Suppressor macrophage treated with lipopolysaccharide for 1 hour (primary cell): ENCODE measurements at regions not wholly inside any gene's neighbourhood (a gene's known extent, or its start where the extent isn't known, plus 50 kb on each side); places are given as distances from the start of the nearest gene placed in this dataset.
"Not testable (repeated sequence)": the region's sequence is repeated elsewhere in the genome, so short reads cannot be mapped to it uniquely, and the experiment has no call there.

Experiments used
- DNase-seq, 3 donors: peaks; one replicate each; pipeline ENCODE4 v3.0.0-alpha.2; 2020 to 2022

DNA sequence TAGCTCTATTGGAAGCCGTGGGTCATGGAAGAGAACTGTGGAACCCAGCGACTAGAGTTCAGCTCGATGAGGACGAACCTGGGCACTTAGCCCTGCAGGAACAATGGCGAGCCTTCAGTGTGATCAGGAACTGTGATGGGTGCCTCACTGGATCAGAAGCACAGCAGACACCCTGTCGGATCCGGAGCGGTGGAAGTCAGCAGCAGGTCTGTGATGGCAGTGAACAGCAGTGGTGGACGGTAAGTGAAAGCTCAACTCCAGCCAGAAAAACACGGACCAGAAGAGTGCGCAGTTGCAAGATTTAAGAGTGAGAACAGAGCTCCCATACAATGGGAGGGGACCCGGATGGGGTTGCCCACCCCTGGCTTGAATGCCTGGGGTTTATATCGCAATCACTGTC is 282.2 kb downstream of the NSUN3 start:
- DNase-seq, result no peak

DNA sequence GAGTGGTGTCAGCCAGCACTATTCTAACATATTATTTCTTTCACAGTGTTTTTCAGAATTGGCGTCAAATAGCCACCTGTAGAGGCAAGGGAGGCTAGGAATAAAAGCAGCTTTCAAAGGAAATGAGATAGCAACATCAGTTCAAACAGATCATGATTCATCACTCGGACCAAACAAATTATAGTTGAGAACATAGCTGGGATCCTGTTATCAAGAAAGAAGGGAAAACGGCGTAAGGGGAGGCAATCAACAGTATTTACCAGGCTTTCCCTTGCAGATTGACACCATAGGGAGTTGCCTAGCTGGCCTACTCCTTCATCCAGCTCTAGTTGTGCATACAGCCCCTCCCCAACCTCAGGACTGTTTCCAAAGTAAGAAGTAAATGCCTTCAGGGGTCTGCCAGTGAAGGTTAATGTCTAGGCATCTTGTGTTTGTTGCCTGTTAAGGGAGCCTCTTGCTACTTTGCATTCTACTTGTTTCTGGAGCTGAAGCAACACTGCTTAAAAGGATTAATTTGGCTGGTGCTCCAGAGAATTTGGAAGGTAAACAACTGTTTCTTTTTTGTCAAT is 286.5 kb downstream of the NSUN3 start:
- DNase-seq, result no peak

DNA sequence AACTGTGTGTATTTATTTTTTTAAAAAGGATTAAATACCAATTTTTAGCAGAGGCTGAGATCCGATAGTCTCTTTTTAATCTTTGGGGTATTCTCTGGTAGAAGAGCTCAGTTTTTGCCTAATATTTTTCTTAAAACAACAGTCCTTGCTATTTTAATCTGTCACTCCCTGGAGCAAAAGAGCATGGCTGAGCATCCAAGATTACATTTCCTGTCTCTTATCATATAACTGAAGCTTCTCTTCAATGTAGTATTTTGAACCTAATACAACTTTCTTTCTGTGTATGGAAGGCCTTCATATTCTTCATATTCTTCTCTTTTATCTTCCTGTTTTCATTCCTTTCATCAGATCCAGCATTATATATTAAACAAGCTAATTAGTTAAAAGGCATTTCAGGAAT is 293.7 kb downstream of the NSUN3 start:
- DNase-seq, result no peak

DNA sequence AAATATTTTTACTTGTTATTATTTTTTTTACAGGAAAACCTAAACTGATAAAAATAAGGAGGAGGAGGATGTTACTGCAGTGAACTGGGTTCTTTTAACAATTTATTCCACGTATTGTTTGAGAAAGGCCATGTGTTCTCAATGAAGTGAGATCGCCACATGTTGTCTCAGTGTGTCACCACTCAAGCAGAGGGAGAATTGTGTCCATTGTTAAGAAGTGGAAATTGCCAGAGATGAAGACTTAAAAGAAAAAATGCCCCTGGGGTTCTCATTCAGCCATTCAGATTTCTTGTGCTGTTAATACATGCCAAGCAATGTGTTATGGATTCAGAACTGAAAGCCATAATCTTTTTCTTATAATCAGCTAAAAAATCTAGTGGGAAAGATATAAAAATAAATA is 297.1 kb downstream of the NSUN3 start:
- no peak for DNase-seq

DNA sequence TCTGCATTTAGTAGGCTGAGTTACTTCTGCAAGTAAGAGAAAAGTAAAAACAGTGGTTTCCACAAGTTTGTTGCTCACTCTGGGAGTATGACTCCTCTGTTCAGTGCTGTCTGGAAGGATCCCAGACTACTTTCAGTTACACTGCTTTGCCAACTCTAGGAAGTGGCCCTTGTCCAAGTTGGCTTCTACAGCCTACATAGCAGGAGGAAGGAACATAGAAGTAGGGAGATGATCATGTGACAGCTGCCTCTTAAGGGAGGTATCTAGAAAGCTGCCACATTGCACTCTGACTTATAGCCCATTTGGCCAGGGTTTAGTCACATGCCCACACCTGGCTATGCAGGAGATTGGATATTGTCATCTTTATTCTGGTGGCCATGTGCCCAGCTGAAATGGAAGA is 298.1 kb downstream of the NSUN3 start:
- DNase-seq, result no peak

DNA sequence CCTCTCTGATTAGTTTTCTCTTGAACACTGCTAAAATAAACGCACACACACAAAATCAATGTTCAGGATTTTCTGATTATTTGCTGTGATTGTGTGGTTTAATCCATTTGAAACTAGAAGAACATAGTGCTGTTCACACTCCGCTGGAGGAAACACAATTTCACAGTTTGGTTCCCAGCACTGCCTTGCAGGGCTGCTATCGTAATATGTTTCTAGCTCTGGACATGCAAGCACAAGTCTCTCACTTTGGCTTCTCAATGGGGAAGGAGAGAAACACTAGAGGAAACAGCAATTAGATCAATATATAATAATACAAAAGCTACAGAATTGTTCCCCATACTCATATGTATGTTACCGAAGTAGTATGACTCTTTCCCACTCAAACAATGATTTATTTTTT is 299.5 kb downstream of the NSUN3 start:
- no peak for DNase-seq

DNA sequence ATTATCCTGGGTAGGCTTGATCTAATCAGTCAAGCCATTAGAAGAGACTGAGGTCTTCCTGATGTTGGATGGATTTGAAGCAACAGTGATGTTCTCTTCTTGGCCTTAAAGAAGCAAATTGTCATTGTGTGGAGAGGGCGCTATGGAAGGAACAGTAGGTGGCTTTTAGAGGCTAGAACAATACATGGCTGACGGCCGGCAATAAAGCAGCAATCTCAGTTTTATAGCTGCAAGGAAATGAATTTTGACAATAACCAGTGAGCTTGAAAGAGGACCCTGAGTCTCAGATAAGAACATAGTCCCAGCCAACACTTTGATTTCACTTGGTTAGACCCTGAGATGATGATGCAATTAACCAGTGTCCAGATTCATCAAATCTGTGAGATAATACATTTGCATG is 302.1 kb downstream of the NSUN3 start:
- DNase-seq, result no peak

DNA sequence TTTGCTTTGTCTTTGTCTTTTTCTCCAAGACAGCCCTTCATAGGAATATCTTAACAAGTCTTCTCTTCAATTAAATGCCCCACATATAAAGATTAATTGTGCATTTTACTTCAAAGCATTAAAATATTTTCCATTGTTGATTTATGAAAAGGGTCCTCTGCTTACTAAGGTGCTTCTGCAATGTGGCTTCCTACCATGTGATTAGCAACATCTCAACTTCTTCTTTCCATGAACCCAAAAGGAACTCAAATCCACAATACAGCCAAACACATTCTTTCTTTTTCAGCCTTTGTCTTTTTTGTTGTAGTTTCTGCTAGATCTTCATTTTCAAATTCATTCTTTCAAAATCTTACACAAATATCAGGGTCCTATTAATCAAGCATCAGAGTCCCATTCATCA is 309.2 kb downstream of the NSUN3 start:
- DNase-seq, result no peak

DNA sequence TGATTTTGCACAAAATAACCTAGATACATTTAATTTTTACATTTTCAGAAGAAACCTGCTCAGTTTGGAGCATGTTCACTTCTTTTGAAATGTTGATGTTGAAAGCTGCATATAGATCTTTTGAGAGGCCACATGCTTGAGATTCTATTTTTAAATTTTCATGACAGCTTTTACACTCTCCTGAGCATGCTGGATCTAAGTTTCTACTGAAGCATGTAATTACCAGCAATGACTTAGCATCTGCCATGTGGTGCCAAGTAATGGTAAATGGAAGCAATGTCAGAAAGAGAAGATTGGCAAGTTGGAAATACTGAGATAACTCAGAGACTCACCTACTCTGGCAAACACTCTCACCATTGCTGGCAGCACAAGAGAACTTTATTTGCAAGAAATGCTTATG is 310.6 kb downstream of the NSUN3 start:
- no peak for DNase-seq

DNA sequence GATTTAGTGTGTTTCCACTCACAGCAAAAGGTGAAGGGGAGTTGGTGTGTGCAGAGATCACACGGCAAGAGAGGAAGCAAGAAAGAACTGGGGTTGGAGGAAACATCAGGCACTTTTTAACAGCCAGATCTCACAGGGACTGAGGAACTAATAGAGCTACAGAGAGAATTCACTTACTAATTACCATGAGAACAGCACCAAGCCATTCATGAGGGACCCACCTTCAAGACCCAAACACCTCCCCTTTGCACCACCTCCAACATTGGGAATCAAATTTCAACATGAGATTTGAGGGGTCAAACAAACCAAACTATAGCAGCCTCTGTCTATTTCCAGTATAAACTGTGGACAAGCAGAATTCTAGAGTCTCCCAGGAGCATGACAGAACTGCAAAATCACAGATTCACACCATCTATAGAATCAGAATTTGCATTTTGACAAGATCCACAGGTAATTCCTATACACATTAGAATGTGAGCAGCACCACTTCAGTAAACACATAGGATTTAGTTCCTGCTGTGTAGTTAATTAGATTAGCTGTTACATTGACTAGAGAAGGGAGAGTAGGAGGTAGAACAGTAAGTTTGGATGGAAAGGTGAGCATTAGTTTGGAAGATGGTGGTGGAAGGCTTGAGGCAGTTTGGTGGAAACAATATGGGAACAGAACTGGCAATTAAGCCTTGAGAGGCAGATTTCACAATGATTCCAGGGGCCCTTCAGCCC is 311.7 kb downstream of the NSUN3 start:
- DNase-seq, result no peak

DNA sequence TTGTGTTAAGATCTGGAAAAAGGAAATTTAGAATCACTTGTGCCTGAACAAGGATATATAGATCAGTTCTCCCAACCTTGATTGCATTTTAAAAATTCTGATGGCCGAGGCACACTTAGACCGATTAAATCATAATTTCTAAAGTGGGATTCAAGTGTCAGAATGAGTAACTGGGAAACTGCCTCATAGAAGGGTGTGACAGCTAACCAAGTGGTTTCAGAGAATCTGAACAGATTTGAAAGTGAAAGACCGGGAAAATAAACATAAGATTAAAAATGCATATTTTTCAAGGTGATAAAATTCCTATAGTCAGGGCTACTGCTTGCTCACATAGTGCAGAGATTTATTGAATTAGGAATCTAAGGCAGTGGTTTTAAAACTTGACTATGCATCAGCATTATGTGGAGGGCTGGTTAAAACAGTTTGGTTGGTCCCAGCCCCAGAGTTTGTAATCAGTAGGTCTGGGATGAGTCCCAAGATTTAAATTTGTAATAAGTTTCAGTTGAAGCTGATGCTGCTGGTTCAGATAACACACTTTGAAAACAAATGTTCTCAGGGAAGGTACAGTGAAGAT is 314.3 kb downstream of the NSUN3 start:
- not testable (repeated sequence) for DNase-seq

DNA sequence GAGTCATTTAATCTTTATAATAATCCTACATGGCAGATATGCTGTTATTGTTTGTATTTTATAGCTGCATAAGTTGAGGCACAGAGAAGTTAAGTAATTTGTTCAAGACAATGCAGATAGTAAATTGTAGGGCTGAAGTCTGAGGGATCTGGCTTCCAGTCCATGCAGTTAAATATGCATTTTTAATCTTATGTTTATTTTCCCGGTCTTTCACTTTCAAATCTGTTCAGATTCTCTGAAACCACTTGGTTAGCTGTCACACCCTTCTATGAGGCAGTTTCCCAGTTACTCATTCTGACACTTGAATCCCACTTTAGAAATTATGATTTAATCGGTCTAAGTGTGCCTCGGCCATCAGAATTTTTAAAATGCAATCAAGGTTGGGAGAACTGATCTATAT is 315.0 kb downstream of the NSUN3 start:
- not testable (repeated sequence) for DNase-seq

DNA sequence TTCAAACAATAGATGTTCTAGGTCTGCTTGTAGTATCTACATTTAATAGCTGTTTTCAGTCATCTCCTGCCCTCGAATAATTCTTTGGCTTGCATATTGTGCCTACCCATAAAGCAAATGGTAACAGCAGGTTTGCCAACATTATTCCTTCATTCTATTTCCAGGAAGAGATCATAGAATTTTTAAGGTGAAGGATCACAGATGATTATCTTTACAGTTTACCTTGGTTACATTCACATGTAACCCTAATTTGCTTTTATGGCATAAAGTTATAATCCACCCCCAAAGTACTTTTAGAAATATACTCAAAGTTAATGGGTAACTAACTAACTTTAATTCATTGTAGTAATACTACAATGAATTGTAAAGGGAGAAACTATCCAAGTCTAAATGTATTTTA is 315.5 kb downstream of the NSUN3 start:
- DNase-seq, result no peak

DNA sequence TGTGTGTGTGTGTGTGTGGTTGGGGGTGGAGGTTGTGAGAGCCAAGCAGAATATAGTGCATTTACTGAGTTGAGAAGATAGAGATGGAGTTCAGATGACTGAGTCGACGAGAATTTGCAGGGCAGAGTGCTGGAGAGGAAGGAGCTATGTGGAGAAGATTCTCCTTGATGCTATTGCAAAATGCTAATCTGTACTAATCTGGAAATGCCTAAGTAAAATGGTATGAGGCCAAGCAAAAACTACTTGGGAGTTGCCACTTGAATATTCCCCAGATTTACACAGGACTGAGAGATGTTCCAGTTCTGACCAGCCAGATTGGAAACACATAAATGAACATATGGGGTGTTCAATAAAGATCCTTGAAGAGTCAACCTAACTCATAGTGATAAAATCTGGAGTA is 316.4 kb downstream of the NSUN3 start:
- DNase-seq, result no peak

DNA sequence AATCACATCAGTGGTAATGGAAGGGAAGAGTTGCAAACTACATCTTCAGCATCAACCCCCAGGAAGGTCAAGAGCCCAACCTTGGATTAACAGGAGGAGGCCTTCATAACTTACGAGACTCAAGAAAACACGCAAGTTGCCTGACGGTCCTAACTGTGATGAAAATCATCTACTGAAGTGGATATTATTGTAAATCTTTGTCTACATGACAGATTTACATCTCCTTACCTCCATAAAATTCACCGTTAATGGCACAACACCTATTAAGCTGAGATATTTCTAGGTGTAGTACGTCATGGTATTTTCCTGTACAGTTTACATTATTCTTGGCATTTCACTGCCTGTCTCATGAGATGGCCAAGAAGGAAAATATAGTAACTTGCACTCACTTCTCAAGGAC is 332.0 kb downstream of the NSUN3 start:
- no peak for DNase-seq

DNA sequence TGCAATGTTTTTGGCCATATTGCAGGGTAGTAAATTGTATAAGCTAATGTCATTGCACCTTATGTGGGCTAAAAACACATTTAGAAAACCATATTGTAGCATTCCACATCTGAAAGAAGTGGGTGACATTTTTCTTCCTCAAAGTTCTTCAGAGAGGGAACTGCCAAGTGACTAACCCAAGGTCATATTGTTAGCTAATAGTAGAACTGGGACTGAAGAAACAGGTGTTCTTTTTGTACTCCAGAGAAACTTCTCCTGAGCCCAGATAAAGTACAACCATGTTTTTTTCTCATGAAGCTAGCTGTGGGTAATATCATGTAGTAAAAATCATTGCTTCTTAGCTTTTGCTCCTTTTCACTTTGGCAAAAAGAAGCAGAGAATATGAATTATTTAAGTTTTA is 333.0 kb downstream of the NSUN3 start:
- DNase-seq, result no peak

DNA sequence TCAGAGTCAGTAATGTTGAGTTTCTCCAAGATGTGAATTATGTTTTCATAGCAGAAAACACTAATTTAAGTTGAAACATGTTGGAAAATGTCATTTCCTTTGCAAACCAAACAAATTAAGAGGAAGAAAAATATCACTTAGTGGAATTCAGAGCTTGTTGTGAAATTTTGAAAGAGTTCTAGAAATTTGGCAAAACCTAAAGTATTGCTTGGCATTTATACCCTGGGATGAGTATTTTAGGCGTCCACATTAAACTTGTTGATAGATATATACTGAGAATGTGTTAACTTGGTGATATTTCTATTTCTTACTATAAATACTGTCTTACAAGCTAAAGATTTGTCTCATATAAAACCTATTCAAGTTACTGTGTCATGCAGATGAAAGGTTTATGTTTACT is 335.2 kb downstream of the NSUN3 start:
- no peak for DNase-seq

DNA sequence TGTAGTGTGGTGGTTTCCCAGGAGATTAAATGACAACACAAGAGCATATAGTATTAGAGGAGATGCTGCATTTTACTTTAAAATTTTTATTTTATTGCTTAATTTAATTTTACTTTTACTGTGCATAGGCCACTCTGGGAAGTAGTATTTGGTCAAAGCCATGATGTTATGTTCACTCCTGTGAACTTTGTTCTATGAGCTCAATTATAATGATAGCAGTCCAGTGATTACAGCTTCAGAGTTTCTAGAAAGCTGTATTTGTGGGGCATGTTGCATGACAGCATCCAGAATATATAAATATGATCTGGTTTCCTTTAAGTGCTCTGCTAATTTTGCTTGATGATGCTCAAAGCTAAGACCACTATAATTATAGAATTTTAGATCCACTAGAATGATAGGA is 338.6 kb downstream of the NSUN3 start:
- DNase-seq, result no peak

DNA sequence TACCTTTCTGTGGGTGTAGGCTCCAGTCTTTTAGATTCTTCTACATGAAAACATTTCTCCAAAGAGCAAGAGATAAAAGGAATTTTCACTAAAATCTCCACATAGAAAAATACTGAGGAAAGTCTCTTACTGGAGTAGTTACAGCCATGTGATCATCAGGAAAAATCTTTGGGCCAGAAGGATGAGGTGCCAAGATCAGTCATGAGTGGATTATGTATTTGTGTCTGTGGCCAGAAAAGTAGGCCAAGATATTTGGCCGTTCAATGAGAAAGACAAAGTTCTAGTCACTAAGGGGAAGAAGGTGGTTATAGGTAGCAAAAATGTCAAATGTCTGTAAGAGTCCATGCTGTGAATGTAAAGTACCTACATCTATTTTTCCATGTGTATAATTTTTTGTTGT is 339.3 kb downstream of the NSUN3 start:
- DNase-seq, result no peak

DNA sequence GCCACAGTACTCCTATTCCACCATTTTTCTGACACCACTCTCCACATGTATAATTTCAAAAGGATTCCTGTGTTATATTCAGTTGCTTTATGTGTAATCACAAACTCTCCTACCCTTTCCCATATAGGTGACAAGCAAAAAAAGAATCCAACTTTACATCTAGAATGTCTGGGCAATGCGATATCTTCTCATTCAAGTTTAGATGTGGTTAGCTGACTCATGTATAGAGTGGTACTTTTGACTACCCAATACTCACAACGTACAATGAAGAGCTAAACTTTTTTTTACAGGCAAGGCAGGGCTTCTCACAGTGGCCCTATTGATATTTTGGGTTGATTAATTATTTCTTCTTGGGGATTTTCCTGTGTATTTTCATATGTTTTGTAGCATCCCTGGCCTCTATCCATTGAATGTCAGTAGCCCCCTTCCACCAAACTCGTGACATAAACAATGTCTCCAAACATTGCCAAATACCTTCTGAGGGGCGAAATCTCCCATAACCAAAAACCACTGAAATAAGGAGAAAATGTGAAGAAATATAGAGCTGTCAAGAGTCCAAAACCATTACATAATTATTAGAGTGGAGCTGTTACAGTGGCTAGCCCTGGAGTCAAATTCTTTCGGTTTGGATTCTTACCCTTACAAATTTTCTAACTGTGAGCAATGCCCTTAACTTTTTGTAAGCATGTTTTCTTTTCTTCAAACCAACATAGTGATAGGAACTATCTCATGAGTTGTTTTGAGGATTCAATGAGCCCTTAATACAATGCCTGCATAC is 342.6 kb downstream of the NSUN3 start:
- DNase-seq, result no peak

DNA sequence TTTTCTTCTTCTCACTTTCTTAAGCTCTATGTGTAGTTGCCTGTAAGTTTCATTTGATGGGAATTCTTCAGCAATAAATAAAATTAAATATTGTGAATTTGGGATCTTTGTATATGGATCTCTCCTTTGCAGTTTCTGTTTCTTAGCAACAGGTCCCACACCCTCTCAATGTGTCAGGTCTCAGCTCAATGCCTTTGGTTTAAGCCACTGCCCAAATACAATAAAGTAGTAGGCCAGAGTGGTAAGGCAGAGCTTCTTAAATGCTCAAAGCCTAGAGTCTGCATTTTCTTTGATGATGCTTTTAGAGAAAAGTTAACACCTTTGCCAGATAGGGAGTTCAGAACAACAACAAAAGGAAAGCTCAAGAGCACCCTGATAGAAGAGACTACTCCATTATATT is 343.7 kb downstream of the NSUN3 start:
- DNase-seq, result no peak

DNA sequence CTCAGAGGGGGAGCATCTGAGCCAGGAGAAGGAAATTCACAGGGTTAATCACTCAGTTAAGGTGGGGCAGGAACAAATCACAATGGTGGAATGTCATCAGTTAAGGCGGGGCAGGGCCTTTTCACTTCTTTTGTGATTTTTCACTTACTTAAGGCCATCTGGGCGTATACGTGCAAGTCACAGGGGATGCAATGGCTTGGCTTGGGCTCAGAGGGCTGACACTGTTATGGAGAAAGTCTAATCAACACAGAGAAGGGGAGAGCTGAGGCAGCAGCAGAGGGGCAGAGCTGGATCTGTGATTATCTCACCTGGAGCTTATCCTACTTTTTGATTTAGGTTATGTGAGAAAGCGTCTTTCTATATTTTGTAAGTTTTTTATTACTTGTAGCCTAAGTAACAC is 350.1 kb downstream of the NSUN3 start:
- DNase-seq, result not testable (repeated sequence)

DNA sequence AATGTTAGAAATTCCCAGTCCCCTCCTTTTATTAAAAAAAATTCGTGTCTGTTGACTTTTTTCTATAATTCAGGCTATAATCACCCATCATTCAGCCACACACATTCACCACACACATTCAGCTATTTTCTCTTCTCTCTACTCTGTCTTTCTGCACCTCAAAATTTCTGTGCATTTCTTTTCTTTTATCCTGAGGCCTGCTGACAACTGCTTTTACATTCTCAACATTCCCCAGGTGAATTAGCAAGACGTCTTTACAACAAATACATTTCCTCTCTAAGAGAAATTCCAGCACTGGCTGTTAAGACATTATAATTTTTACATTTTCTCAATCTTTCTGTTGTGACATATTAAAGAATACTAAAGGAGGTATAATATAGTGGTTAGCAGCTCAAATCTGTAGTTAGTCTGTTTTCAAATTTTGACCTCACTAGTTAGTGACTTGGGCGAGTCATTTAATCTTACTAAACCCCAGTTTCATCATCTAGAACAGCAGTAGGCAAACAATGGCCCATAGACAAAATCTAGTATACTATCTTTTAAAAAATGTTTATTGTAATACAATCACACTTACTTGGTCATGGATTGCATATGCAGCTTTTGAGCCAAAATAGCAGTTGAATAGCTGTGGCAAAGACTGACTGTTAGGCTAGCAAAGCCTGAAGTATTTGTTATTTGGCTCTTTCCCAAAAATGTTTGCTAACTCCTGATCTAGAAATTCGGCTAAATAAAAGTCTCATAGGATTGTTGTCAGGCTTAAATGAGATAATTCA is 350.7 kb downstream of the NSUN3 start:
- DNase-seq, result no peak
